Heart left ventricle (tissue), 16 donors: ENCODE measurements at regions not wholly inside any gene's neighbourhood (a gene's known extent, or its start where the extent isn't known, plus 50 kb on each side); places are given as distances from the start of the nearest gene placed in this dataset.

Experiments
- ATAC-seq, 4 donors: fragments of 200-7000 bp; cut with Tn5 transposase; one replicate each; pipeline ENCODE4 v1.9.1; 2020 to 2022; ENCODE audit warnings: moderate library complexity in 4 of 4, mild to moderate bottlenecking in 3 of 4, moderate number of reproducible peaks in 1 of 4
- DNase-seq, 5 donors: peaks; one replicate each; pipeline ENCODE4 v3.0.0-alpha.2; 2020
- H3K27ac ChIP-seq, 12 donors: fragments of 200-600 bp; sonication (generic) in 4 of 12; one replicate each; pipeline versions ENCODE4 v1.5.0 to v1.8.0; 2016 to 2022; ENCODE audit warnings: mild to moderate bottlenecking in 2 of 12
- H3K27me3 ChIP-seq, 9 donors: fragments of 200-600 bp; sonication (generic) in 2 of 9; one replicate each; pipeline versions ENCODE4 v1.5.1 to v1.8.0; 2016 to 2022; ENCODE audit warnings: mild to moderate bottlenecking in 3 of 9
- H3K36me3 ChIP-seq, 9 donors: fragments of 200-600 bp; sonication (generic) in 2 of 9; one replicate each; pipeline versions ENCODE4 v1.5.0 to v1.8.0; 2018 to 2022; ENCODE audit warnings: mild to moderate bottlenecking in 2 of 9
- H3K4me1 ChIP-seq, 12 donors: fragments of 200-600 bp; sonication (generic) in 4 of 12; one replicate each; pipeline versions ENCODE4 v1.5.0 to v1.8.0; 2016 to 2022; ENCODE audit warnings: mild to moderate bottlenecking in 3 of 12
- H3K4me3 ChIP-seq, 12 donors: fragments of 200-600 bp; sonication (generic) in 4 of 12; one replicate each; pipeline versions ENCODE4 v1.5.0 to v1.8.0; 2017 to 2022; ENCODE audit warnings: mild to moderate bottlenecking in 9 of 12, moderate library complexity in 4 of 12
- H3K9me3 ChIP-seq, 12 donors: fragments of 200-600 bp; sonication (generic) in 4 of 12; one replicate each; pipeline versions ENCODE4 v1.5.0 to v1.8.0; 2016 to 2022; ENCODE audit warnings: mild to moderate bottlenecking in 1 of 12
- CTCF ChIP-seq, 12 donors: fragments of 200-600 bp; sonication (generic) in 4 of 12; IDR thresholded peaks; one replicate each; pipeline versions ENCODE4 v1.5.0 to v1.8.0; 2018 to 2022; ENCODE audit warnings: antibody characterized with exemption in 12 of 12, mild to moderate bottlenecking in 5 of 12
- POLR2A ChIP-seq, 2 donors: fragments of 450-650 bp; IDR thresholded peaks; one replicate each; pipeline ENCODE4 v1.6.1; 2017; ENCODE audit warnings: antibody characterized with exemption in 2 of 2, mild to moderate bottlenecking in 2 of 2, moderate library complexity in 2 of 2
- WGBS, 4 donors: extraction: QIAGEN DNeasy Blood & Tissue Kit in 2 of 4; methylation state at CpG; one replicate each; pipeline versions ENCODE4 v1.1.5 to v1.1.7; 2013 to 2018; 5-methylcytosine and 5-hydroxymethylcytosine counted together
- intact Hi-C, 10 donors: fragments of 100-400 bp; cut with DNase I; formaldehyde crosslinking; loops; one replicate each; pipeline versions ENCODE4 v1.11.1 to v1.14.2; 2022
- donor health status: ischemic (EF 13 %, LVEDD 7.1; RV severe dilation, severe dysfunction).
- donor health status: healthy with polysubstance abuse.
- donor health status: DM: no; HTN: yes; CAD: no.
- donor health status: DM: no; HTN: no; CAD: no.
- donor health status: ischemic (EF 25% LVEDD 6.9; RV normal size, moderate dysfunction).
- donor health status: ischemic (EF 25% LVEDD 5.7; RV mildly dilated, moderate dysfunction).
- donor health status: healthy.
- donor health status: DM: yes; HTN: yes; CAD: no.
- donor health status: ischemic (EF 35%, LVEDD 5.7; RV mildly dilated, moderate dysfunction).
- donor health status: nonischemic (EF 11% LVEDD 7.7; RV severe dilation, severe dysfunction).
- donor health status: DM: yes; HTN: yes; CAD: no.
- donor health status: PGD.
- donor health status: ischemic (EF 29% LVEDD 5.4; RV normal size, mild dysfunction).
- donor health status: nonischemic (EF 23%, LVEDD 6.1; RV moderate dilation, normal function).

DNA sequence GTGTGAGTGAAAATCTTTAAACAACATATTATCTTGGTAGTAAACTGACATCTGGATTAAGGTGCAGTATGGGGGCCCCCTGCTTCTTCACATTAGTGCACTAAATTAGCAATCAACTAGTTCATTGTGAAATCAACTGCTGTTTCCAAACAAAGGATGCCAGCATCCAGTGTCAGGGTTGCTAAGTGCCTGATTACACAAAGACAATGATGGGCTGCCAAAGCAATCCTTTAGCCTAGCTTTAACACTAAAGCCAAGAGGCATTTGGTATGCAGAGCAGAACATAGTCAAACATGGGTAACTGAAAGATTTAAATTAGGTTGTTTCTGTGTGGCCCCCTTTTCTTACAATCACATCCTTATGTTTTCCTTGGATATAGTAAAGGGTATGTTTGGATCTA lies 543.1 kb upstream of the SLITRK5 start:
- DNase-seq (no peak), ATAC-seq (peak; percentile 72 to 81 (median 78))
- Histone ChIP-seq H3K27ac (no peak overlapping the region), H3K4me3 (no peak overlapping the region), H3K9me3 (peaks cover 0 to 3% (median 0%) of the 10 kb centered on the region in 12 donors), H3K27me3 (no peaks in the 10 kb centered on the region), H3K36me3 (no peaks in the 10 kb centered on the region), H3K4me1 (no peaks in the 10 kb centered on the region)
- TF ChIP-seq CTCF (IDR thresholded peaks at IDR 0.05) (no peak), POLR2A (IDR thresholded peaks at IDR 0.05) (no peak)
- intact Hi-C loops = no loop called here

- no peak overlapping the region for H3K4me3 ChIP-seq
- ATAC-seq (no peak), DNase-seq (no peak)
- no peaks in the 10 kb centered on the region for H3K27me3 ChIP-seq
- H3K36me3 ChIP-seq = no peaks in the 10 kb centered on the region
- peaks cover 0 to 3% (median 0%) of the 10 kb centered on the region in 12 donors for H3K9me3 ChIP-seq
- WGBS, 4 donors = 93 to 95% (median 93%) methylated on average over 2 of the region's 2 CpGs
- TF ChIP-seq POLR2A (IDR thresholded peaks at IDR 0.05) (no peak), CTCF (IDR thresholded peaks at IDR 0.05) (no peak)
- no peaks in the 10 kb centered on the region for H3K4me1 ChIP-seq
- H3K27ac ChIP-seq = no peak overlapping the region
- intact Hi-C loops = no loop called here
Measured at GRCh38 chr13:87128491-87128890, 542.7 kb upstream of the SLITRK5 start.

DNA sequence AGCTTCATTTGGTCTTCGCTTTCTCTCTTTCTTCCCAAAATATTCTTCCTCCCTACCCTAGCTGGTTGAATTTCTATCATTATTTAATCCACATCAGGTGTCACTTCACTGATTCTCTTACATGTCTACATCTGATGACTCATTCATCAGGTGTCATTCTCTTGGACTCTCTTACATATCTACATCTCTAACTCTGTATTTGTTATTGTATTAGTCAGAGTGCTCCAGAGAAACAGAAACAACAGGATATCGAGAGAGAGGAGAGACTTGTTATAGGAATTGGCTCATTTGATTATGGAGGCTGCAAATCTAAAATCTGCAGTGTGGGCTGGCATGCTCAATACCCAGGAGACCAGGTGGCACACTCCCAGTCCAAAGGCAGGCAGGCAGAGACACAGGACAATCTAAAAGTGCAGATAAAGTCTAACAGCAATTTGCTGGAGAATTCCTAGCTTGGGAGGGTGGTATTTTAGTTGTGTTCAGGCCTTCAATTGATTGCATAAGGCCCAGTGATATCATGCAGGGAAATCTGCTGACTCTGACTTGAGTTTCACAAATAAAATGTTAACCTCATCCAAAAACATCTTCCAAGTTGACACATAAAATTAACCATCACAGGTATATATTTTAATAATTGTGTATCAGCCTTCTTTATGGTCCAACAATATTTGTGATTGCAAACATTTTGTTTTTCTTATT lies 541.4 kb upstream of the SLITRK5 start:
- 77 to 82% (median 80%) methylated on average over 2 of the region's 2 CpGs for WGBS, 4 donors
- no peaks in the 10 kb centered on the region for H3K4me1 ChIP-seq
- H3K4me3 ChIP-seq = no peak overlapping the region
- H3K36me3 ChIP-seq = no peaks in the 10 kb centered on the region
- H3K9me3 ChIP-seq = peaks cover 0 to 3% (median 0%) of the 10 kb centered on the region in 12 donors
- TF ChIP-seq CTCF (IDR thresholded peaks at IDR 0.05) (no peak), POLR2A (IDR thresholded peaks at IDR 0.05) (no peak)
- H3K27ac ChIP-seq = no peak overlapping the region
- intact Hi-C loops = no loop called here
- no peak for ATAC-seq
- DNase-seq = no peak
- H3K27me3 ChIP-seq = no peaks in the 10 kb centered on the region

DNA sequence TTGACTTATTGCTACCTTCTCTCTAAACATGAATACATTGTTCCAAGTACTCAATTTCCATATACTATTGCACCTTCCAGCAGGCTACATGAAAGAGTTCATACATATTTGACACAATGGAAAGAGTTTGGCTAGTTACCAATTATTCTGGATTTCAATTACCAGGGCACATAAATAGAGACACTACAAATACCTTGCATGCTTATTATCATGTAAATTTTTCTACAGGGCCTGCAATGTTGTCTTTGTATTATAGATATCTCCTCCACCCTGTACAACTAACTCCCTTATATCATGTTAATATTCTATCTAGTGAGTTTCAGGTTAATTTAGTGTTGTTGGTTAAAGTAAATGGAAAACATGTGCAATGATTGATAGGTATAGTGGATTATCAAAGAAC lies 540.7 kb upstream of the SLITRK5 start:
- H3K36me3 ChIP-seq = no peaks in the 10 kb centered on the region
- H3K4me1 ChIP-seq = no peaks in the 10 kb centered on the region
- no peak for DNase-seq
- no peak for ATAC-seq
- H3K4me3 ChIP-seq = no peak overlapping the region
- TF ChIP-seq CTCF (IDR thresholded peaks at IDR 0.05) (no peak), POLR2A (IDR thresholded peaks at IDR 0.05) (no peak)
- peaks cover 0 to 3% (median 0%) of the 10 kb centered on the region in 12 donors for H3K9me3 ChIP-seq
- H3K27me3 ChIP-seq = no peaks in the 10 kb centered on the region
- H3K27ac ChIP-seq = no peak overlapping the region
- intact Hi-C loops = no loop called here
